HG02943 (cell line): ENCODE measurements at regions not wholly inside any gene's neighbourhood (a gene's known extent, or its start where the extent isn't known, plus 50 kb on each side); places are given as distances from the start of the nearest gene placed in this dataset.
A peak's percentile ranks its signal among the peaks of the same experiment; 100 is the strongest.

Experiments used
- ATAC-seq: cut with Tn5 transposase; IDR thresholded peaks from one replicate; pipeline ENCODE4 v1.9.1; 2021; ENCODE audit warnings: mild to moderate bottlenecking, low read depth, moderate library complexity; ENCODE audit not compliant: unreplicated experiment

GRCh38 chr6:126526996-126527606, 187.2 kb downstream of the CENPW start:
- no peak for ATAC-seq

- ATAC-seq: no peak
Measured at GRCh38 chr6:126529637-126530362, 189.9 kb downstream of the CENPW start.

- no peak for ATAC-seq
Measured at GRCh38 chr6:126530775-126531174, 190.9 kb downstream of the CENPW start.

- peak; percentile 14 for ATAC-seq
Measured at GRCh38 chr6:126531286-126531685, 191.4 kb downstream of the CENPW start.

GRCh38 chr6:126531840-126532239, 191.9 kb downstream of the CENPW start:
- ATAC-seq: peak; percentile 65

- ATAC-seq: no peak
Measured at GRCh38 chr6:126534401-126534800, 194.5 kb downstream of the CENPW start.

GRCh38 chr6:126535138-126535537, 195.2 kb downstream of the CENPW start:
- no peak for ATAC-seq

- ATAC-seq: no peak
Measured at GRCh38 chr6:126535595-126535994, 195.7 kb downstream of the CENPW start.

- ATAC-seq: no peak
Measured at GRCh38 chr6:126537061-126537816, 197.3 kb downstream of the CENPW start.

GRCh38 chr6:126539022-126539421, 199.1 kb downstream of the CENPW start:
- no peak for ATAC-seq

GRCh38 chr6:126540161-126540560, 200.2 kb downstream of the CENPW start:
- ATAC-seq: no peak

GRCh38 chr6:126541806-126542491, 202.0 kb downstream of the CENPW start:
- no peak for ATAC-seq

GRCh38 chr6:126546541-126547120, 206.7 kb downstream of the CENPW start:
- no peak for ATAC-seq

- no peak for ATAC-seq
Measured at GRCh38 chr6:126548300-126548699, 208.4 kb downstream of the CENPW start.

- no peak for ATAC-seq
Measured at GRCh38 chr6:126550323-126550722, 210.4 kb downstream of the CENPW start.

- ATAC-seq: no peak
Measured at GRCh38 chr6:126551832-126552231, 211.9 kb downstream of the CENPW start.

- ATAC-seq: no peak
Measured at GRCh38 chr6:126553854-126554253, 213.9 kb downstream of the CENPW start.

- ATAC-seq: no peak
Measured at GRCh38 chr6:126570507-126570906, 230.6 kb downstream of the CENPW start.

GRCh38 chr6:126574301-126574700, 234.4 kb downstream of the CENPW start:
- no peak for ATAC-seq

- ATAC-seq: no peak
Measured at GRCh38 chr6:126581316-126581715, 241.4 kb downstream of the CENPW start.
